Liver (tissue), 8 donors: ENCODE measurements at regions not wholly inside any gene's neighbourhood (a gene's known extent, or its start where the extent isn't known, plus 50 kb on each side); places are given as distances from the start of the nearest gene placed in this dataset.

Experiments used
- DNase-seq: peaks from one replicate; pipeline ENCODE4 v3.0.0-alpha.2; 2017; ENCODE audit warnings: low spot score
- H3K27ac ChIP-seq, 2 donors: one replicate each; pipeline ENCODE4 v1.7.0; 2013; ENCODE audit warnings: inconsistent platforms in 2 of 2, low read length in 2 of 2, control low read depth in 1 of 2, low read depth in 1 of 2, mild to moderate bottlenecking in 1 of 2
- H3K27me3 ChIP-seq, 4 donors: one replicate each; pipeline versions ENCODE4 v1.6.1 to v1.7.0; 2013; ENCODE audit warnings: low read length in 3 of 4, inconsistent platforms in 1 of 4, mild to moderate bottlenecking in 1 of 4, moderate library complexity in 1 of 4; ENCODE audit not compliant: control insufficient read depth in 4 of 4, insufficient read depth in 4 of 4
- H3K36me3 ChIP-seq, 4 donors: one replicate each; pipeline versions ENCODE4 v1.6.1 to v1.7.0; 2013; ENCODE audit warnings: low read length in 3 of 4, mild to moderate bottlenecking in 3 of 4, low read depth in 1 of 4, moderate library complexity in 1 of 4; ENCODE audit not compliant: control insufficient read depth in 4 of 4, insufficient read depth in 3 of 4
- H3K4me1 ChIP-seq, 4 donors: one replicate each; pipeline versions ENCODE4 v1.6.1 to v1.7.0; 2013; ENCODE audit warnings: low read length in 3 of 4, mild to moderate bottlenecking in 3 of 4, moderate library complexity in 1 of 4; ENCODE audit not compliant: control insufficient read depth in 4 of 4, insufficient read depth in 4 of 4
- H3K4me3 ChIP-seq, 3 donors: one replicate each; pipeline versions ENCODE4 v1.6.1 to v1.7.0; 2013; ENCODE audit warnings: low read length in 3 of 3, control low read depth in 1 of 3, low read depth in 1 of 3, mild to moderate bottlenecking in 1 of 3
- H3K9ac ChIP-seq, 2 donors: one replicate each; pipeline ENCODE4 v1.7.0; 2013; ENCODE audit warnings: low read length in 2 of 2, mild to moderate bottlenecking in 2 of 2, moderate library complexity in 2 of 2, control low read depth in 1 of 2, low read depth in 1 of 2
- H3K9me3 ChIP-seq, 4 donors: one replicate each; pipeline versions ENCODE4 v1.6.1 to v1.7.0; 2013; ENCODE audit warnings: low read length in 3 of 4; ENCODE audit not compliant: control insufficient read depth in 4 of 4
- ATF3 ChIP-seq: IDR thresholded peaks from 2 replicates; pipeline ENCODE4 v1.6.1; 2016; ENCODE audit warnings: antibody characterized with exemption
- CTCF ChIP-seq: fragments of 150-350 bp; IDR thresholded peaks from 2 replicates; pipeline ENCODE4 v1.5.1; 2017; ENCODE audit warnings: improper control_type of control experiment, low read depth, low read length; ENCODE audit not compliant: missing input control
- EGR1 ChIP-seq, 2 donors: IDR thresholded peaks; 2 replicates each; pipeline ENCODE4 v1.6.1; 2016 to 2018; ENCODE audit warnings: antibody characterized with exemption in 2 of 2, low read depth in 2 of 2
- FOXA1 ChIP-seq: IDR thresholded peaks from 2 replicates; pipeline ENCODE4 v1.6.1; 2016; ENCODE audit warnings: antibody characterized with exemption
- FOXA2 ChIP-seq: IDR thresholded peaks from 2 replicates; pipeline ENCODE4 v1.6.1; 2016; ENCODE audit warnings: antibody characterized with exemption
- GABPA ChIP-seq, 2 donors: IDR thresholded peaks in 1 of 2; conservative IDR thresholded peaks in 1 of 2; 2 replicates each; pipeline ENCODE4 v1.6.1; 2016; ENCODE audit warnings: antibody characterized with exemption in 2 of 2, mild to moderate bottlenecking in 1 of 2, moderate library complexity in 1 of 2
- HNF4A ChIP-seq, 2 donors: conservative IDR thresholded peaks; 2 replicates each; pipeline ENCODE4 v1.6.1; 2016; ENCODE audit warnings: antibody characterized with exemption in 2 of 2, mild to moderate bottlenecking in 2 of 2
- HNF4G ChIP-seq: IDR thresholded peaks from 2 replicates; pipeline ENCODE4 v1.6.1; 2016; ENCODE audit warnings: antibody characterized with exemption
- JUND ChIP-seq, 2 donors: IDR thresholded peaks; 2 replicates each; pipeline ENCODE4 v1.6.1; 2016; ENCODE audit warnings: antibody characterized with exemption in 2 of 2
- MAX ChIP-seq: IDR thresholded peaks from 2 replicates; pipeline ENCODE4 v1.6.1; 2016; ENCODE audit warnings: antibody characterized with exemption
- NR2F2 ChIP-seq: IDR thresholded peaks from 2 replicates; pipeline ENCODE4 v1.6.1; 2016; ENCODE audit warnings: antibody characterized with exemption
- RAD21 ChIP-seq, 2 donors: IDR thresholded peaks; 2 replicates each; pipeline ENCODE4 v1.6.1; 2016; ENCODE audit warnings: antibody characterized with exemption in 2 of 2, mild to moderate bottlenecking in 2 of 2
- REST ChIP-seq: IDR thresholded peaks from 2 replicates; pipeline ENCODE4 v1.6.1; 2016; ENCODE audit warnings: antibody characterized with exemption, mild to moderate bottlenecking
- RXRA ChIP-seq, 2 donors: IDR thresholded peaks; 2 replicates each; pipeline ENCODE4 v1.6.1; 2017 to 2018; ENCODE audit warnings: antibody characterized with exemption in 2 of 2, mild to moderate bottlenecking in 1 of 2
- TAF1 ChIP-seq: conservative IDR thresholded peaks from 2 replicates; pipeline ENCODE4 v1.6.1; 2016; ENCODE audit warnings: antibody characterized with exemption, mild to moderate bottlenecking
- YY1 ChIP-seq: IDR thresholded peaks from 2 replicates; pipeline ENCODE4 v1.6.1; 2016; ENCODE audit warnings: antibody characterized with exemption, mild to moderate bottlenecking
- ZBTB33 ChIP-seq: IDR thresholded peaks from 2 replicates; pipeline ENCODE4 v1.6.1; 2016; ENCODE audit warnings: antibody characterized with exemption
- WGBS: extraction: QIAGEN DNeasy Blood & Tissue Kit; methylation state at CpG from one replicate; pipeline ENCODE4 v1.1.7; 2013; 5-methylcytosine and 5-hydroxymethylcytosine counted together
- donor health status: healthy.
- donor health status: healthy.
- donor health status: healthy.
- donor health status: healthy.
- donor health status: healthy.

- Histone ChIP-seq H3K9me3 (no peaks in the 10 kb centered on the region), H3K9ac (no peak overlapping the region), H3K27ac (no peak overlapping the region), H3K36me3 (no peaks in the 10 kb centered on the region), H3K4me1 (no peaks in the 10 kb centered on the region), H3K4me3 (no peak overlapping the region), H3K27me3 (no peaks in the 10 kb centered on the region)
- no peak for DNase-seq
- no peak for TF ChIP-seq YY1
- no peak for TF ChIP-seq FOXA1
- TF ChIP-seq HNF4A (conservative IDR thresholded peaks at IDR 0.05), result no peak
- TF ChIP-seq EGR1 (IDR thresholded peaks at IDR 0.05; ENCODE audit: low read depth in 2 of 2), result no peak
- TF ChIP-seq REST, result no peak
- 66% methylated on average over 2 of the region's 2 CpGs for WGBS
Measured at GRCh38 chr5:8683496-8683895, 814.5 kb downstream of the MTRR start.

- H3K27me3 ChIP-seq, result no peaks in the 10 kb centered on the region
- no peak overlapping the region for H3K4me3 ChIP-seq
- H3K36me3 ChIP-seq, result no peaks in the 10 kb centered on the region
- TF ChIP-seq JUND (IDR thresholded peaks at IDR 0.05), result no peak
- TF ChIP-seq RAD21 (IDR thresholded peaks at IDR 0.05), result no peak
- no peak for TF ChIP-seq MAX
- 69% methylated on average over 2 of the region's 2 CpGs for WGBS
- no peak overlapping the region for H3K27ac ChIP-seq
- H3K9me3 ChIP-seq, result no peaks in the 10 kb centered on the region
- no peak for DNase-seq
- H3K9ac ChIP-seq, result no peak overlapping the region
- H3K4me1 ChIP-seq, result no peaks in the 10 kb centered on the region
Measured at GRCh38 chr5:8685704-8686103, 816.8 kb downstream of the MTRR start.

GRCh38 chr5:8686707-8687106 is 817.8 kb downstream of the MTRR start:
- H3K27me3 ChIP-seq, result no peaks in the 10 kb centered on the region
- no peaks in the 10 kb centered on the region for H3K36me3 ChIP-seq
- WGBS, result 73% methylated on average over 2 of the region's 2 CpGs
- no peak overlapping the region for H3K27ac ChIP-seq
- no peak overlapping the region for H3K4me3 ChIP-seq
- no peak overlapping the region for H3K9ac ChIP-seq
- DNase-seq, result no peak
- no peaks in the 10 kb centered on the region for H3K4me1 ChIP-seq
- H3K9me3 ChIP-seq, result no peaks in the 10 kb centered on the region
- TF ChIP-seq FOXA2, result no peak
- TF ChIP-seq RAD21 (IDR thresholded peaks at IDR 0.05), result no peak
- no peak for TF ChIP-seq ATF3
- no peak for TF ChIP-seq GABPA (IDR thresholded peaks at IDR 0.05 in 1 of 2, conservative IDR thresholded peaks at IDR 0.05 in 1 of 2)
- no peak for TF ChIP-seq RXRA (IDR thresholded peaks at IDR 0.05)
- no peak for TF ChIP-seq JUND (IDR thresholded peaks at IDR 0.05)
- TF ChIP-seq REST, result no peak
- TF ChIP-seq MAX, result no peak
- TF ChIP-seq ZBTB33, result no peak
- TF ChIP-seq YY1, result no peak
- no peak for TF ChIP-seq CTCF
- no peak for TF ChIP-seq TAF1
- no peak for TF ChIP-seq EGR1 (IDR thresholded peaks at IDR 0.05; ENCODE audit: low read depth in 2 of 2)
- TF ChIP-seq NR2F2, result no peak
- no peak for TF ChIP-seq HNF4A (conservative IDR thresholded peaks at IDR 0.05)
- TF ChIP-seq HNF4G, result no peak
- TF ChIP-seq FOXA1, result no peak
